ENCODE measurements at regions not wholly inside any gene's neighbourhood (a gene's known extent, or its start where the extent isn't known, plus 50 kb on each side); places are given as distances from the start of the nearest gene placed in this dataset.

DNA sequence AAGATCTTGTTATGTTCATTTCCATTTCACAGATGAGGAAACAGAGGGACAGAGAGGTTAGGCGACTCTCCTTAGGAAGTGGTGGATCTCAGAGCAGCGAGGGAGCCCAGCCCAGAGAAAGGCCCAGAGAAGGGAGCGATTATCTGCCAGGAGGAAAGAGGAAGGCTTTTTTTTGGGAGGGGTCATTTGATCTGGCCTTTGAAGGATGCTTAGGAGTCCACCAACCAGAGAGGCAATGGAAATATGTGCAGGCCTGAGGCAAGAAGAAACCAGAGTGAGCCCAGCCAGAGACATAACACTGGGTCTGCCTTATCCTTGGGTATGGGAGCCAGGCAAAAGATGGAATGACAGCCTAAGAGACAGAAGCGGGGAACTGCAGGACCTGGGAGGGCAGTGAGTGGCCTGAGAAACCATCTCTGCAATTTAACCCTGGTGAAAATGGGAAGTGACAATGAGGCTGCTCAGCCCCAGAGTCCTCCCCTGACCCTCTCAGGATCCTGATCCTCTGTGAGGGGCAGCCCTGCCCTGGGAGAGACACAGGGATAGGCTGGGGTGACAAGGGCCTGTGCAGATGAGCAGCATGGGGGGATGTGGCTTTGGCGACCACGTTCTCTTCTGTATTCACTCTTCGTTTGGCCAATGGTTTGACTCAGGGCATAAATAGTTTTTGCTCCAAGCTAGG, 163.2 kb downstream of the WNT7A start:
- TF ChIP-seq, protein P1, sequence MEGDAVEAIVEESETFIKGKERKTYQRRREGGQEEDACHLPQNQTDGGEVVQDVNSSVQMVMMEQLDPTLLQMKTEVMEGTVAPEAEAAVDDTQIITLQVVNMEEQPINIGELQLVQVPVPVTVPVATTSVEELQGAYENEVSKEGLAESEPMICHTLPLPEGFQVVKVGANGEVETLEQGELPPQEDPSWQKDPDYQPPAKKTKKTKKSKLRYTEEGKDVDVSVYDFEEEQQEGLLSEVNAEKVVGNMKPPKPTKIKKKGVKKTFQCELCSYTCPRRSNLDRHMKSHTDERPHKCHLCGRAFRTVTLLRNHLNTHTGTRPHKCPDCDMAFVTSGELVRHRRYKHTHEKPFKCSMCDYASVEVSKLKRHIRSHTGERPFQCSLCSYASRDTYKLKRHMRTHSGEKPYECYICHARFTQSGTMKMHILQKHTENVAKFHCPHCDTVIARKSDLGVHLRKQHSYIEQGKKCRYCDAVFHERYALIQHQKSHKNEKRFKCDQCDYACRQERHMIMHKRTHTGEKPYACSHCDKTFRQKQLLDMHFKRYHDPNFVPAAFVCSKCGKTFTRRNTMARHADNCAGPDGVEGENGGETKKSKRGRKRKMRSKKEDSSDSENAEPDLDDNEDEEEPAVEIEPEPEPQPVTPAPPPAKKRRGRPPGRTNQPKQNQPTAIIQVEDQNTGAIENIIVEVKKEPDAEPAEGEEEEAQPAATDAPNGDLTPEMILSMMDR (IDR thresholded peaks at IDR 0.05), result no peak
- TF ChIP-seq POLR2AphosphoS5 (IDR thresholded peaks at IDR 0.05), result no peak

Data from prostate gland (tissue), 2 donors.